ENCODE measurements at regions not wholly inside any gene's neighbourhood (a gene's known extent, or its start where the extent isn't known, plus 50 kb on each side); places are given as distances from the start of the nearest gene placed in this dataset.

- TF ChIP-seq TCF7L2 (IDR thresholded peaks at IDR 0.05; ENCODE audit: low read depth, low read length): no peak
- no peak for TF ChIP-seq POLR2AphosphoS5 (IDR thresholded peaks at IDR 0.05; ENCODE audit: low read depth, low read length)
- TF ChIP-seq, protein P1, sequence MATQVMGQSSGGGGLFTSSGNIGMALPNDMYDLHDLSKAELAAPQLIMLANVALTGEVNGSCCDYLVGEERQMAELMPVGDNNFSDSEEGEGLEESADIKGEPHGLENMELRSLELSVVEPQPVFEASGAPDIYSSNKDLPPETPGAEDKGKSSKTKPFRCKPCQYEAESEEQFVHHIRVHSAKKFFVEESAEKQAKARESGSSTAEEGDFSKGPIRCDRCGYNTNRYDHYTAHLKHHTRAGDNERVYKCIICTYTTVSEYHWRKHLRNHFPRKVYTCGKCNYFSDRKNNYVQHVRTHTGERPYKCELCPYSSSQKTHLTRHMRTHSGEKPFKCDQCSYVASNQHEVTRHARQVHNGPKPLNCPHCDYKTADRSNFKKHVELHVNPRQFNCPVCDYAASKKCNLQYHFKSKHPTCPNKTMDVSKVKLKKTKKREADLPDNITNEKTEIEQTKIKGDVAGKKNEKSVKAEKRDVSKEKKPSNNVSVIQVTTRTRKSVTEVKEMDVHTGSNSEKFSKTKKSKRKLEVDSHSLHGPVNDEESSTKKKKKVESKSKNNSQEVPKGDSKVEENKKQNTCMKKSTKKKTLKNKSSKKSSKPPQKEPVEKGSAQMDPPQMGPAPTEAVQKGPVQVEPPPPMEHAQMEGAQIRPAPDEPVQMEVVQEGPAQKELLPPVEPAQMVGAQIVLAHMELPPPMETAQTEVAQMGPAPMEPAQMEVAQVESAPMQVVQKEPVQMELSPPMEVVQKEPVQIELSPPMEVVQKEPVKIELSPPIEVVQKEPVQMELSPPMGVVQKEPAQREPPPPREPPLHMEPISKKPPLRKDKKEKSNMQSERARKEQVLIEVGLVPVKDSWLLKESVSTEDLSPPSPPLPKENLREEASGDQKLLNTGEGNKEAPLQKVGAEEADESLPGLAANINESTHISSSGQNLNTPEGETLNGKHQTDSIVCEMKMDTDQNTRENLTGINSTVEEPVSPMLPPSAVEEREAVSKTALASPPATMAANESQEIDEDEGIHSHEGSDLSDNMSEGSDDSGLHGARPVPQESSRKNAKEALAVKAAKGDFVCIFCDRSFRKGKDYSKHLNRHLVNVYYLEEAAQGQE (IDR thresholded peaks at IDR 0.05; ENCODE audit: insufficient read depth in 1 of 2, low read depth in 2 of 2, low read length in 1 of 2): no peak
- no peak for TF ChIP-seq SIN3A (IDR thresholded peaks at IDR 0.05; ENCODE audit: borderline replicate concordance, insufficient read depth, low read depth, low read length)
- no peaks in the 10 kb centered on the region for H3K36me3 ChIP-seq (ENCODE audit: control insufficient read depth, insufficient read depth, low read length)
- ChIA-PET POLR2A (no interaction called here), CTCF (no interaction called here)
- in situ Hi-C loops (cut with HindIII; ENCODE audit: low pct_unique_long_range_greater_than_20kb, low sequenced_read_pairs) (no loop called here), intact Hi-C loops (cut with micrococcal nuclease; ENCODE audit: unreplicated experiment) (no loop called here)
- BruUV-seq (replicated peaks): no TSS peak
- DNase-seq (ENCODE audit: low read depth, low spot score): no peak
- no peaks in the 10 kb centered on the region for H3K4me1 ChIP-seq (ENCODE audit: control insufficient read depth, insufficient read depth, low read length)
- no peak overlapping the region for H3K4me3 ChIP-seq (ENCODE audit: low read depth in 2 of 2, low read length in 2 of 2)
- no peak overlapping the region for H3K27ac ChIP-seq (ENCODE audit: low read length)
- peaks cover 17% of the 10 kb centered on the region for H3K27me3 ChIP-seq (ENCODE audit: control insufficient read depth, insufficient read depth, low read length)
- H3K9me3 ChIP-seq (ENCODE audit: control insufficient read depth, insufficient read depth, low read depth, low read length): no peaks in the 10 kb centered on the region
- ATAC-seq: no peak
These were observed 221.6 kb downstream of the VAPA start for GRCh38 chr18:10135302-10135926.

GRCh38 chr18:10138719-10139118 is 224.9 kb downstream of the VAPA start:
- CTCF ChIA-PET: no interaction called here
- Histone ChIP-seq H3K27me3 (ENCODE audit: control insufficient read depth, insufficient read depth, low read length) (peaks cover 2% of the 10 kb centered on the region; the same call in 1 of the 2 replicates), H3K4me3 (ENCODE audit: low read depth in 2 of 2, low read length in 2 of 2) (no peak overlapping the region), H3K9me3 (ENCODE audit: control insufficient read depth, insufficient read depth, low read depth, low read length) (no peaks in the 10 kb centered on the region), H3K27ac (ENCODE audit: low read length) (no peak overlapping the region), H3K4me1 (ENCODE audit: control insufficient read depth, insufficient read depth, low read length) (no peaks in the 10 kb centered on the region), H3K36me3 (ENCODE audit: control insufficient read depth, insufficient read depth, low read length) (no peaks in the 10 kb centered on the region)
- POLR2A ChIA-PET: no interaction called here
- ATAC-seq: no peak
- no peak for DNase-seq (ENCODE audit: low read depth, low spot score)
- TF ChIP-seq TCF7L2 (IDR thresholded peaks at IDR 0.05; ENCODE audit: low read depth, low read length): no peak
- TF ChIP-seq, protein P1 (IDR thresholded peaks at IDR 0.05; ENCODE audit: insufficient read depth in 1 of 2, low read depth in 2 of 2, low read length in 1 of 2): no peak
- TF ChIP-seq POLR2AphosphoS5 (IDR thresholded peaks at IDR 0.05; ENCODE audit: low read depth, low read length): no peak
- no peak for TF ChIP-seq SIN3A (IDR thresholded peaks at IDR 0.05; ENCODE audit: borderline replicate concordance, insufficient read depth, low read depth, low read length)
- TF ChIP-seq, protein P2, sequence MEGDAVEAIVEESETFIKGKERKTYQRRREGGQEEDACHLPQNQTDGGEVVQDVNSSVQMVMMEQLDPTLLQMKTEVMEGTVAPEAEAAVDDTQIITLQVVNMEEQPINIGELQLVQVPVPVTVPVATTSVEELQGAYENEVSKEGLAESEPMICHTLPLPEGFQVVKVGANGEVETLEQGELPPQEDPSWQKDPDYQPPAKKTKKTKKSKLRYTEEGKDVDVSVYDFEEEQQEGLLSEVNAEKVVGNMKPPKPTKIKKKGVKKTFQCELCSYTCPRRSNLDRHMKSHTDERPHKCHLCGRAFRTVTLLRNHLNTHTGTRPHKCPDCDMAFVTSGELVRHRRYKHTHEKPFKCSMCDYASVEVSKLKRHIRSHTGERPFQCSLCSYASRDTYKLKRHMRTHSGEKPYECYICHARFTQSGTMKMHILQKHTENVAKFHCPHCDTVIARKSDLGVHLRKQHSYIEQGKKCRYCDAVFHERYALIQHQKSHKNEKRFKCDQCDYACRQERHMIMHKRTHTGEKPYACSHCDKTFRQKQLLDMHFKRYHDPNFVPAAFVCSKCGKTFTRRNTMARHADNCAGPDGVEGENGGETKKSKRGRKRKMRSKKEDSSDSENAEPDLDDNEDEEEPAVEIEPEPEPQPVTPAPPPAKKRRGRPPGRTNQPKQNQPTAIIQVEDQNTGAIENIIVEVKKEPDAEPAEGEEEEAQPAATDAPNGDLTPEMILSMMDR (IDR thresholded peaks at IDR 0.05): no peak
- intact Hi-C loops (cut with micrococcal nuclease; ENCODE audit: unreplicated experiment) (no loop called here), in situ Hi-C loops (cut with HindIII; ENCODE audit: low pct_unique_long_range_greater_than_20kb, low sequenced_read_pairs) (no loop called here)
- BruUV-seq (replicated peaks): no TSS peak

Measured in Panc1 (cell line).